AG09309 (cell line): ENCODE measurements at regions not wholly inside any gene's neighbourhood (a gene's known extent, or its start where the extent isn't known, plus 50 kb on each side); places are given as distances from the start of the nearest gene placed in this dataset.

Experiments used
- DNase-seq: peaks from one replicate; pipeline ENCODE4 v3.0.0-alpha.2; 2010; ENCODE audit warnings: low read depth
- H3K4me3 ChIP-seq: 2 replicates; pipeline ENCODE4 v1.5.1; 2011; ENCODE audit warnings: mild to moderate bottlenecking, low read depth, low read length, moderate library complexity; ENCODE audit not compliant: control insufficient read depth
- TF ChIP-seq, protein P1 (sequence below): IDR thresholded peaks from 2 replicates; pipeline ENCODE4 v1.5.1; 2011; ENCODE audit warnings: mild to moderate bottlenecking, low read depth, low read length, inconsistent platforms; ENCODE audit not compliant: insufficient read depth, control insufficient read depth; ENCODE audit errors: missing control alignments

DNA sequence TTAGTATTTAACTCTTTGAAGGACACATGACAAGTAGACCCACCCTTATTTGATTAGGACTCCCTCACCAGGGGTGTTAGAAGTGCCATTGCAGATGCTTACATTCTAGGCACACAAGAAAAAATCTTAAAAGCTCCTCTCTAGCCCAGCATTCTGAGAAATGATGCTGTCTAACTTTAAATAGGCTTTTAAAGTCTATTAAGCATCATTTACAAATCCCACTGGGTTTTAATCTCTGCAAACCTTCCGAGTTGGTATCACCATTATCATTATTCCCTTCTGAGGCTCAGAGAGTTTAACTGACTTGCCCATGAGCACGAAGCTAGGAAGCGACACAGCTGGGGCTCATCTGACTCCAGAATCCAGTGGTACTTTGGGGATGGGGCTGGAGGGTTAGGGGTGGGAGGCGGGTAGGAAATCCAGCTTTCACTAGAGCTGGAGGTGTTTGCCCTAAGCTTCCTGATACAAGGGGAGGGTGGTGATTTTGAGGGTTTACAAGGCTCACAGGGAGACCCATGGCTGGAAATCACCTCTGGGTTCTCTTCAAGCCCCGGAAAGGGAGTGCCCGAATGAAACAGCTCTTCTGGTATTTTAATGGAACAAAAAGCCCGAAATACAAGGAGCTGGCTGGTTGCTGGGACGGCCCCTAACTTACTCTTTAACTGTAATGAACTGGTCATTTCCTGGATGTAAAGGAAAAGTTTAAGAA lies 109.2 kb upstream of the FUT8 start:
- no peak overlapping the region for H3K4me3 ChIP-seq
- TF ChIP-seq, protein P1, sequence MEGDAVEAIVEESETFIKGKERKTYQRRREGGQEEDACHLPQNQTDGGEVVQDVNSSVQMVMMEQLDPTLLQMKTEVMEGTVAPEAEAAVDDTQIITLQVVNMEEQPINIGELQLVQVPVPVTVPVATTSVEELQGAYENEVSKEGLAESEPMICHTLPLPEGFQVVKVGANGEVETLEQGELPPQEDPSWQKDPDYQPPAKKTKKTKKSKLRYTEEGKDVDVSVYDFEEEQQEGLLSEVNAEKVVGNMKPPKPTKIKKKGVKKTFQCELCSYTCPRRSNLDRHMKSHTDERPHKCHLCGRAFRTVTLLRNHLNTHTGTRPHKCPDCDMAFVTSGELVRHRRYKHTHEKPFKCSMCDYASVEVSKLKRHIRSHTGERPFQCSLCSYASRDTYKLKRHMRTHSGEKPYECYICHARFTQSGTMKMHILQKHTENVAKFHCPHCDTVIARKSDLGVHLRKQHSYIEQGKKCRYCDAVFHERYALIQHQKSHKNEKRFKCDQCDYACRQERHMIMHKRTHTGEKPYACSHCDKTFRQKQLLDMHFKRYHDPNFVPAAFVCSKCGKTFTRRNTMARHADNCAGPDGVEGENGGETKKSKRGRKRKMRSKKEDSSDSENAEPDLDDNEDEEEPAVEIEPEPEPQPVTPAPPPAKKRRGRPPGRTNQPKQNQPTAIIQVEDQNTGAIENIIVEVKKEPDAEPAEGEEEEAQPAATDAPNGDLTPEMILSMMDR, result no peak
- no peak for DNase-seq

GRCh38 chr14:65303899-65304222 lies 108.7 kb upstream of the FUT8 start:
- H3K4me3 ChIP-seq, result no peak overlapping the region
- TF ChIP-seq, protein P1, result no peak
- no peak for DNase-seq

DNA sequence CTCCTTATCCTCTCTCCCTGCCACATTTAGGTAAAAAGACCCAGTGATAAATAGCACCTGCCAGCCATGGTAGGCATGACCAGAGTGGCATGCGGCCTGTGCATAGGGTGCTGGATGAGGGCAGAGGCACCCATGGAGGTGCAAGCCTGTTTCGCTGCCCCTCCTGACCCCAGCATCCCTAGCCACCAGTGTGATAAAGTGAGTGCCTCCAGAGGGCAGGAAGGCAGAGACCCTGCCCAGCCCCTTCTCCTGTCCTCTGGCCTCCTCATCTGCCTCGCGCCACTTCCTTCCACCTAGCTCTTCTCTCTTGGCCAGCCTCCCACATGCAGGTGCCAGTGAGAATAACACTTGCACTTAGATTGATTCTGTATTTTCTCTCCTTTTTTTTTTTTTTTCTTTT lies 108.3 kb upstream of the FUT8 start:
- TF ChIP-seq, protein P1, result no peak
- DNase-seq, result no peak
- H3K4me3 ChIP-seq, result no peak overlapping the region

DNA sequence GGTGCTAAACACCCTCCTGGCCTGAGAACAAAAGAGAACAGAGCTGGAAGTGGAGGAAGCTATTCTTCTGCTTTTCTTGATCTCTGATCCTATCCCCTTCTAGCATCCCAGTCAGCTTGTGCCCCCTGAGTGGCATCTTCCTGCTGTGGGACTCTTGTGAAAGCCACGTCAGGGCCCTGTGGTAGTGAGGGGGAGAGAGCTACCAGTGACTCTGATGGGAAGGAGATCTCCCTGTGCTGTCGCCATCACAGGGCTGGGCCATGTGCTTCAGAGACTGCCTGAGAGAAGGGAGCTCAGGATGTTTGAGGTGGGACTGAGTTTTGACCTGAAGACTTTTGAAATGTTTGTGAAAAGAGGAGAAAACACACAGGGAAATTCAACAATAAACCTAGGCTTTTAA lies 107.6 kb upstream of the FUT8 start:
- TF ChIP-seq, protein P1, result no peak
- H3K4me3 ChIP-seq, result no peak overlapping the region
- DNase-seq, result no peak

DNA sequence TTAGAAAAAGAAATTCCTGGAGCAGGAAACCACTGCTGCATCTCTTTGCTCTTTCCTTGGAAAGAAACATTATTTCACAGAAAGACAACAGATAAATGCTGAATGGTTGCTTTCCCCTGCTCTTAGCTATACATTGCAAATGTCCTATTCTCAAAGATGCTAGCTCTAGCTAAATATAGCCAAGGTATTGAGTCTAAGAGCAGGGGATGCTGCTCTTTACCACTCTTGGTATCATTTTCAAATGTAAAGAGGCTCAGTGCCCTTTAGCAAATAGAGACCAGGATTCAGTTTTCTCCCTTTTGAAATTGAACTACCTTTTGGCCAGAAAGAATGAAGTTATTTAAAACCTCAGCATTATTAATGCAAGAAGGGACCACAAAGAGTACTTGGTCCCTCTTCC lies 104.0 kb upstream of the FUT8 start:
- TF ChIP-seq, protein P1, result no peak
- H3K4me3 ChIP-seq, result no peak overlapping the region
- no peak for DNase-seq

- DNase-seq, result no peak
- H3K4me3 ChIP-seq, result no peak overlapping the region
- TF ChIP-seq, protein P1, result no peak
Observed at GRCh38 chr14:65310568-65310967, 102.0 kb upstream of the FUT8 start.

GRCh38 chr14:65312859-65313258 lies 99.7 kb upstream of the FUT8 start:
- no peak for DNase-seq
- TF ChIP-seq, protein P1, result no peak
- no peak overlapping the region for H3K4me3 ChIP-seq
